ENCODE measurements at regions not wholly inside any gene's neighbourhood (a gene's known extent, or its start where the extent isn't known, plus 50 kb on each side); places are given as distances from the start of the nearest gene placed in this dataset.

GRCh38 chr1:30615076-30615795 is 108.1 kb downstream of the MATN1 start:
- no peak for TF ChIP-seq TAF1 (IDR thresholded peaks at IDR 0.05; ENCODE audit: low read depth, low read length)
- no peak for TF ChIP-seq POLR2AphosphoS5 (IDR thresholded peaks at IDR 0.05; ENCODE audit: low read depth, low read length)
- no peak for TF ChIP-seq POLR2A (IDR thresholded peaks at IDR 0.05; ENCODE audit: low read depth, low read length)
